ENCODE measurements at regions not wholly inside any gene's neighbourhood (a gene's known extent, or its start where the extent isn't known, plus 50 kb on each side); places are given as distances from the start of the nearest gene placed in this dataset.

DNA sequence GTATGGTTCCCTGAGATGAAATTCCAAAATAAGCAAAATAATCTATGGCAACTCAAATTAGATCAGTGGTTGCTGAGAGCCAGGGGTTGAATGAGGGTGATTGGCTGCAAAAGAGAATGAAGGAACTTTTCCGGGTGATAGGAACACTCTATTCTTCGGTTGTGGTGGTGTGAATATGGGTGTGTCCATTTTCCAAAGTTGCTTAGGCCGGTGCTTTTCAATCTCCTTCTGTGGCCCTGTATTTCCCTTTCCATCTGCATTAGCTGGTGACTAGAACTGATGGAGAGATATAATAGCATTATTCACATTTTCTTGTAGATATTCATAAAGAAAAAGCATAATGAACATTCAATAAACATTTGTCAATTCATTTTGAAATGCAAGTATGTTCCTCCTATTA lies 382.9 kb downstream of the TFEC start:
- Histone ChIP-seq H2BK120ac (replicated peaks; ENCODE audit: low read depth, low read length) (no peak overlapping the region), H3K23me2 (ENCODE audit: low read depth, low read length) (no peaks in the 10 kb centered on the region), H3K79me1 (ENCODE audit: low read depth, low read length) (no peaks in the 10 kb centered on the region), H3K56ac (replicated peaks; ENCODE audit: insufficient read length, low read depth, low read length) (no peak overlapping the region), H3K4ac (replicated peaks; ENCODE audit: insufficient read length, low read depth, low read length) (no peak overlapping the region), H3K4me3 (ENCODE audit: extremely low read depth in 1 of 4, insufficient read depth in 2 of 4, low read depth in 3 of 4, low read length in 4 of 4) (no peak overlapping the region), H3K27ac (ENCODE audit: low read depth, low read length) (no peak overlapping the region), H4K20me1 (replicated peaks in 1 of 2; ENCODE audit: control insufficient read depth in 1 of 2, insufficient read depth in 2 of 2, low read length in 2 of 2) (no peaks in the 10 kb centered on the region), H2BK20ac (ENCODE audit: low read length) (no peak overlapping the region), H3K27me3 (replicated peaks in 1 of 4; ENCODE audit: control insufficient read depth in 3 of 4, extremely low read depth in 1 of 4, insufficient read depth in 3 of 4, low read length in 3 of 4) (no peaks in the 10 kb centered on the region), H3K79me2 (ENCODE audit: control insufficient read depth in 1 of 2, insufficient read depth in 2 of 2, low read length in 2 of 2) (no peaks in the 10 kb centered on the region), H2BK5ac (ENCODE audit: low read depth, low read length) (no peak overlapping the region), H3K9ac (replicated peaks in 1 of 4; ENCODE audit: extremely low read depth in 1 of 4, low read depth in 3 of 4, low read length in 3 of 4) (no peak overlapping the region), H2BK12ac (ENCODE audit: low read depth, low read length) (no peak overlapping the region), H3K9me3 (ENCODE audit: insufficient read depth in 2 of 2, low read depth in 1 of 2, low read length in 1 of 2) (peaks cover 0 to 9% of the 10 kb centered on the region in 2 experiments; a peak in 1 of 4 replicates), H3K4me2 (ENCODE audit: insufficient read depth in 1 of 2, low read depth in 2 of 2, low read length in 2 of 2) (no peak overlapping the region), H4K5ac (ENCODE audit: insufficient read length, low read depth, low read length) (no peak overlapping the region), H3K18ac (ENCODE audit: extremely low read depth, low read length) (no peak overlapping the region), H4K91ac (replicated peaks; ENCODE audit: insufficient read length, low read length) (no peak overlapping the region), H2AFZ (ENCODE audit: low read length) (no peak overlapping the region), H2AK5ac (ENCODE audit: low read depth, low read length) (no peak overlapping the region), H2BK15ac (ENCODE audit: low read length) (no peak overlapping the region), H3K4me1 (replicated peaks in 1 of 4; ENCODE audit: control insufficient read depth in 3 of 4, insufficient read depth in 4 of 4, low read length in 3 of 4) (no peaks in the 10 kb centered on the region), H3K36me3 (ENCODE audit: control insufficient read depth in 2 of 4, insufficient read depth in 4 of 4, low read length in 3 of 4) (no peaks in the 10 kb centered on the region), H4K8ac (ENCODE audit: extremely low read depth, insufficient read depth, low read length) (no peak overlapping the region), H3K14ac (ENCODE audit: insufficient read length) (no peak overlapping the region), H3K23ac (ENCODE audit: insufficient read length) (no peak overlapping the region)
- CTCF ChIA-PET (ENCODE audit: partially characterized antibody) = interaction anchor here (1.3 kb wide), 1 partner anchor 10 kb away, joined by 5 read pairs; no protein-coding TSS in a partner anchor
- TF ChIP-seq JUN (IDR thresholded peaks at IDR 0.05; ENCODE audit: low read depth, low read length) = no peak
- TF ChIP-seq RBBP5 (IDR thresholded peaks at IDR 0.05; ENCODE audit: borderline replicate concordance, low read depth, low read length) = no peak
- no peak for TF ChIP-seq KDM1A (IDR thresholded peaks at IDR 0.05; ENCODE audit: borderline replicate concordance, low read length)
- TF ChIP-seq SP1 (IDR thresholded peaks at IDR 0.05; ENCODE audit: low read depth, low read length) = no peak
- FAIRE-seq = no peak
- DNase-seq (ENCODE audit: low read depth in 1 of 2, low spot score in 2 of 2) = no peak
- POLR2A ChIA-PET (ENCODE audit: partially characterized antibody) = no interaction called here
- WGBS, 2 experiments (ENCODE audit: extremely low coverage in 1 of 2, insufficient coverage in 1 of 2, insufficient read length in 1 of 2, insufficient replicate concordance in 2 of 2, low coverage in 1 of 2, low lambda C conversion rate in 2 of 2, missing lambda C conversion rate in 1 of 2) = 94% methylated on average over 3 of the region's 3 CpGs; no CpG with 5 or more reads in 1 of the 2 experiments
